ELF-1 (cell line): ENCODE measurements at regions not wholly inside any gene's neighbourhood (a gene's known extent, or its start where the extent isn't known, plus 50 kb on each side); places are given as distances from the start of the nearest gene placed in this dataset.

Experiments used
- DNase-seq: peaks from one replicate; pipeline ENCODE4 v3.0.0-alpha.2; 2016; ENCODE audit warnings: low read depth, low spot score

DNA sequence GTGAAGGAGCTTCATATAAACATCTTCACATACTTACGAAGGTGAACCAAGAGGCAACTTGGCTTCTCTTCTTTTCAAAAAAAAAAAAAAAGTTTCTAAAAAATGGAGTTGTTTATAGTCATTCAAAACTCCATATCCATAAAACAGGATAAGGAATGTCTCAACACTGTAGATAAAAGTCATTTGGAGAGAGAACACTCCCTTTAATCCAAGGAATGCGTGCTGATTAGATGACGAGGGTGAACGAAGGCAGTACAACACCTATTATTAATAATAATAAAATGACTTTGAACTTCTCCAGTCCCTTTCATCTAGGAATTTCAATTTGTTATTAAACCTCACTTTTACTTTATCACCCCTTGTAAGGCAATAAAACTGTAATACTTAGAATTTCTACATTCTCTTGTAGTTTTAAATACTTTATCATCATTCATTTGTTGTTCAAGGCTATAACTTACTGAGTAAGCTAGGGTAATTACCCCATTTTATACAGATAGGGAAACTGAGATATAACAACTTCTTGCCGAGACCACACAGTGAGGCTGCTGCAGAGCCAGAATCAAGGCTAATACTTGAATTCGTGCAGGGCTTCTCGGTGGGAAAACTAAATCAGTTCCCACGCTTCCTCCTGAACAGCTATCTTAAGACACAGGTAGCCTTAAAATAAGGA, 377.1 kb downstream of the EFNA5 start:
- DNase-seq = no peak

- DNase-seq = no peak
Measured at GRCh38 chr5:107291866-107292265, 378.9 kb downstream of the EFNA5 start.

DNA sequence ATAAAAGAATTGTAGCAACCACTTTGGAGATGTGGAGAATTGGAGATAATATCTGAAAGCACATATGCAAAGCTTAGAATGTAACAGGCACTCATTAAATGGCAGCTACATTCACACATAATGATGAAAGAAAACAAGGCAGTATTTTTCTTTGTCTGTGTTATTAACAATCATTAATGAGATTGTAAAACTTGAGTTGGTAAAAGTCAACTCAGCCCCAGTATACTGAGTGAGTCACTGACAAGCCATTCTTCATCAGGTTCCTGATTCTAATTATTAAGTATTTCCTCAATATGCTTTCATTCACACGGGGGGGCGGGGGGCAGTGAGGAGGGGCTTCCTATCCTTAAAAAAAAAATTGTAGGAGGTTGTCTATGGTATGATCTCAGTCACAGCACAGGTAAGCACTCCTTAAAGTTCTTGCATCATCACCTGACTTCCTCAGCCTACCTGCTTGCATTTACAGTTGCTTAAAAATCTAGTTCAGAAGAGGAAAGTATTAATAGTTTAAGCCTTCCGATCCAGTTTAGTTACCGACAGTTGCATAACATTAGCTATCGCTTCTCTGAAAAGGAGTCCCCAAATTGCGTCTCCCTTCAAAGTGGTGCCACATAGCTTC, 379.8 kb downstream of the EFNA5 start:
- no peak for DNase-seq

DNA sequence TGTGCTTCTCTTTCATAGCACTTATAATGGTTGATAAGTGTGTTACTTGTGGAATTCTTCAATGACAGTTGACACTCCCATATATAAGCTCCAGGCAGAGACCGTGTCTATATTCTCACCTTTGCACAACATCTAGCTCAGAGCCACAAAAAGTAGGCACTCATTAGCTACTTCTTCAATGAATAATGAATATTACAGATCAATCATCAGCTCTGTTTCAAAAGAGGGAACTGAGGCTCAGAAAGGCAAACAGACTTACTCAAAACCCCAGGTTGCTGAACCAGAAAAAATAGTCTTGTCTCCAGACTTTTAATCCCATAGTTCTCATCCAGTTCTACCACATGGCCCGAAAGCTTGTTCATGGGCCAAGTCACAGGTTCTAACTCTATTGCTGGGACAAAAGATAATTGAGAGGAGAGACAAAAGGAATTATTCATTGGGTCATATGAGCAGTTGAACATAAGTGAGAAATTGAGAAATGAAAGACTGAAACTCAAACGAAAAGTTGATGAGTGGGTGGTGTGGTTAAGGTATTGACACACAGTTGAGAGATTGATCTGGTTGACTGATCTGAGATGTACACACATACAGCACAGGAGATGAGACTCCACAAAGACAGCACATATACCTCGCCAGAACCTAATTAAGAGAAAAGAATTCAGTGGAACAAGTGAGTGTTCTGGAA, 381.6 kb downstream of the EFNA5 start:
- no peak for DNase-seq

DNA sequence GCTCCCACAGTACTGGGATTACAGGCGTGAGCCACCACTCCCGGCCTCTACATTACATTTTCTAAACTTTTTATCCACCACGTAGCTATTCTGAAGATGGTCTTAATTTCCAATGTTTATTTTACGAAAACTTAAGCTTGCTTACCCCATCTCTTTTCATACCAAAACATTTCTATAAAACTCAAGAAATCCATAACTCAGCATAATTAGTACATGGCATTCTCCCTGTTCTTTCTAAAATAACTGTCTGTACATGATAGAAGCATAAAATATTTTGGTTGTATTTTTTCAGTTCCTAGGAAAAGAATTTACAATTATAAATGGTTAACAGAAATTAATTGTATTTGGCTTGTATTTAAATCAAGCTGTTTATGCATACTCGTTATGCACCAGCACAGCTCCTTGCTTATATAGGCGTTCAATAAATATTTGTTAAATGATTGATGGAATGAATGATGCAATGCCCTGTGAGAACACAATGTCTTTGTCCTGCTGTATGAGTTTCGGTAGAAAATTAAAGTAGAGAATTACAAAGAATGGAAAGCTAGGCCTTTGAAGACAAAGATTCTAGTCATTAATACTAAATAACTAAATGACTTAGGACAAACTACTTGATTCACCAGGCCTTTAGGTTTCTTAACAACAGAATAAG, 384.2 kb downstream of the EFNA5 start:
- DNase-seq = no peak

- DNase-seq = no peak
Measured at GRCh38 chr5:107285772-107286171, 385.0 kb downstream of the EFNA5 start.

DNA sequence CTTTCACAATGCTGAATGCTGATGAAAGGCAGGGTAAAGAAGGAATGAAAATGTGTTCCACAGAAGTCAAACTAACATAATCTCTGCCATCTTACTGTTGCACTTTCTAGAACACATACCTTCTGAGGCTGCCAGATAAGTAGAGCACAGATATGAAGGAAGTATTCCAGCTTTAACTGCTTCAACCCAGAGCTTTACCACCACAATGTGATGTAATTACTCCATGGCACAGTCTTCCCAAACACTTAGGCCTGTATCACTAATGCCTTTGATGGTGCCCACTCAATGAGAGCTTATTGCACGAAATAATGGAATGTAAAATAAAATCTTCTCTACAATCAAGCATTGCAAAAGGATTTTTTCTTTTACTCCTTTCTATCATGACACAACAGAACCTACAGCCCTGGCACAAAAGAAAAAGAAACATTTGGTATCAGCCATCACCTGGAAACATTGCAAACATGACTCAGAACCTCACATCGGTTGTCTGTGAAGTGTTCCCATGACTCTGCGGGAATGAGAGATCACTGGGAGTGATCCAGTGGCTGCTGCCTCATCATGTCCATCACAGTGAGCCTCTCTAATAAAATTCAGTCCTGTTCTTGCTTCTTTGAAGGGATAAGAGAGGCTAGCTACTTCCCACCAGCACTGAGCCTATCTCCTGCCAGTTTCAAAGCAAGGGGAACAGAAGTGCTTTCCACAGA, 385.8 kb downstream of the EFNA5 start:
- no peak for DNase-seq

- no peak for DNase-seq
Measured at GRCh38 chr5:107282061-107282460, 388.7 kb downstream of the EFNA5 start.

DNA sequence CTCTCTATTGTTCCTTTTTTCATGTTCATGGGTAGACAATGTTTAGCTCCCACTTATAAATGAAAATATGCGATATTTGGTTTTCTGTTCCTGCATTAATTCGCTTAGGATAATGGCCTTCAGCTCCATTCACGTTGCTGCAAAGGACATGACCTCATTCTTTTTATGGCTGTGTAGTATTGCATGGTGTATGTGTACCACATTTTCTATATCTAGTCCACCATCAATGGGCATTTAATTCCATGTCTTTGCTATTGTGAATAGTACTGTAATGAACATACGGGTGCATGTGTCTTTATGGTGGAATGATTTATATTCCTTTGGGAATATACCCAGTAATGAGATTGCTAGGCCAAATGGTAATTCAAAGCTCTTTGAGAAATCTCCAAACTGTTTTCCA, 392.0 kb downstream of the EFNA5 start:
- no peak for DNase-seq

GRCh38 chr5:107277485-107278125, 393.1 kb downstream of the EFNA5 start:
- DNase-seq = no peak

- DNase-seq = no peak
Measured at GRCh38 chr5:107275333-107275732, 395.4 kb downstream of the EFNA5 start.

DNA sequence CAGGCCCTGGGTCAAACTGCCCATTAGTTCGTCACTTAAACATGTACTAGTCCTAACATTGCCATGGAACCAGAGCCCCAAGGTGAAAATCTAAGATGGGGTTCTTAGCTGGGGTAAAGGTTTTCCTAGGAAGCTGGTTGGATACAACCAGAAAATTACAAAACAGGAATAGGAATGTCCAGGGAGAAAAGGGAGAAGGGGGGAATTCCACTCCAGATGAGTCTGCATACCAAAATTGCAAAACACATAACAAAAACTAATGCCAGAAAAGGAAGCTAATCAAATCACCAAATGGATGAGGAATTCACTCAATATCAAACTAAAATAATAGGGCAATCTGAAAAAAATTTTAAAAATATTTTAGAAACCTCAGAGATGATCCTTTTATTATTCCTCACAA, 396.2 kb downstream of the EFNA5 start:
- no peak for DNase-seq

GRCh38 chr5:107272954-107273353, 397.8 kb downstream of the EFNA5 start:
- DNase-seq = no peak

- no peak for DNase-seq
Measured at GRCh38 chr5:107272509-107272908, 398.2 kb downstream of the EFNA5 start.

DNA sequence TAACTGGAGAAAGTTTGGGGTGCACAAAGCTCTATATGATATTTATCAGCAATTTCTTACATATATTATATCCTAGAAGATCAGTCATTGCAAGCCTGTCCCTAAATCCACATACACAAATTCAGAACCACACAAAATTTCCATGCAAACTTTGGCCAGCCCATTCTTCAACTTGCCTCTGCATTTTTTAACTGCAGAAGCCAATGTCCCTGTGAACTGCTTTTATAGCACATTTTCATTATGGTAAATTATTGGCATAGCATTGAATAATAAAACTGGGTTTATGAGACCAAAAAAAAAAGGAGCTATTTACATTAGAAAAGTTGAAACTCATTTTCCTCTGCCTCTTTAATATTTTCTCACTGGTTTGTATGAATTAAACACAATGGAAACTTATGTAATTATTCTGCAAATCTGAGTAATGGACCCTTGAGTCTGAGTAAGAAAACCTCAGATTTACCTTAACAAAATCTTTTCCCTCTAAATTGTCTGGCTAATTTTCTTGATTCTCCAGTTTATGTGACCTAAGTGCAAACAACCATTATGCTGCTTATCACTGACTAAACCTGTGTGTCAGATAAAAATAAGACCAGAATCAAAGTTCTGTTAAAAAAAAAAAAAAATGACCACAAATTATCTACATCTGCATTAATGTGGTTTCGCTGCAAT, 398.9 kb downstream of the EFNA5 start:
- DNase-seq = no peak

DNA sequence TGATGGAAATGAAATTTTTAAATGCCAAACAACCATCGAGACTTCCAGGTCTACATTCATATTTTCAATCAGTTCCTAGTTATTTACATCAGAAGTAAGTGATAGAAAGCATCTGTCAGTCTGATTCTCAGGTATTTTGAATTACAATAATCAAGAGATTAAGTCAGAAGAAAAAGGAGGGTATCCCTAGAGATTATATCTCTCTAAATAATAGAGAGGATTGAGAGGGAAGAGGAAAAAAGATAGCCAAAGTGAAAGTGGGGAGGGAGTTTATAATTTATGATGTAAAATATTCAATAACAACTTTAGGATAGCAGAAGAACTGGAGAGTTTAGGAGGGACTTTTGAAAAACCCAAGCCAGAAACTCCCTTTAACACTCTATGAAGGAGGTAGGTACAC, 400.2 kb downstream of the EFNA5 start:
- no peak for DNase-seq

GRCh38 chr5:107269678-107270077, 401.1 kb downstream of the EFNA5 start:
- DNase-seq = no peak

DNA sequence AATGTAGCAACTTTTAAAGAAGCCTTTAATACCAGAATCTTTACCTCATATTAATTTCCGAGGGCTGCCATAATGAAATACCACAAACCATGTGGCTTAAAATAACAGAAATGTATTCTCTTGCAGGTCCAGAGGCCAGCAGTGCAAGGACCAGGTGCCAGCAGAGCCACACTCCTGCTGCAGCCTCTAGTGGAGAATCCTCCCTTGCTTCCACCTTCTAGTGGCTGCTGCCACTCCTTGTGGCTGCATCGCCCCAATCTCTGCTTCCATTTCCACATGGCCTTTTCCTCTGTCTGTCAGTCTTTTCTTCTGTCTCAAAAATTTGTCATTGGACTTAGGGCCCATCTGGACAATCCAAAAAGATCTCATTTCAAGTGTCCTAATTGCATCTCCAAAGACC, 401.5 kb downstream of the EFNA5 start:
- DNase-seq = no peak

GRCh38 chr5:107268241-107268640, 402.5 kb downstream of the EFNA5 start:
- no peak for DNase-seq

GRCh38 chr5:107266100-107266499, 404.6 kb downstream of the EFNA5 start:
- DNase-seq = no peak

DNA sequence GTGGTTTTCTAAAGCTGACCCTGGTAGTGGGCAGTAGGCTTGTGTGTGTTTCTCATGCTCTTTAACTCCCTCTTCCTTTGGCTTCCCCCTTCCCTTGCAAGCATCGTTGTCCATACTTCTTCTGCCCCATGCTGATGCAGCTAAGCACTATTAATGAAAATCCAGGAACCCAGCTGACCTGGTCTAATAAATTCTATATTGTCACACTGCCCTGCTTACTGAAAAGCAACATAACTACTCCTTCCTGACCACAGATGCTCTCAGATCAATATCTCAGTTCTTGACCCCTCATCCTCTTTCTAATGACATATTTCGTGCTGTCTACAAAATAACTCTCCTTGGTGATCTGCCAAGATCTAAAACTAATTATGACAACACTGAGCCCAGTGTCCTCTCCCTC, 405.5 kb downstream of the EFNA5 start:
- no peak for DNase-seq
